ENCODE measurements at regions not wholly inside any gene's neighbourhood (a gene's known extent, or its start where the extent isn't known, plus 50 kb on each side); places are given as distances from the start of the nearest gene placed in this dataset.

- no peak overlapping the region for H3K27ac ChIP-seq
Measured at GRCh38 chr10:56881218-56881617, 520.2 kb upstream of the ZWINT start.

DNA sequence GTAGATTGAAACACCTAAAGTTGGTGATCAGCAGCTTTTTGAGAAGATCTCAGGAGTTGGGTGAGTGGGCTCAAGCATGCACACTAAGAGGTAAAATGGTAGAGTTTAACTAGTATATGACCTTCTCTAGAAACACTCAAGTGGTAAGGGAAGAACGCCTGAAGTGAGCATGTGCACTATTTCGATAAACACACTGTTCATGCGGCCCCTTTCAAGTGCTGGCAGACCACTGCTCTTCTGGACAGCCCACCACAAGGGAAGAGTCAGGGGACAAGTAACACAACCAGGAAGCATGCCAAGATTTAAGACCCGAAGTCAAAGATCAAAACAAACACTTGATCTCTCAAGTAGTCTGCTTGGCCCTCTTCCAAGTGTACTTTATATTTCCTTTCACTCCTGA lies 519.5 kb upstream of the ZWINT start:
- H3K27ac ChIP-seq, result no peak overlapping the region
- no peak for TF ChIP-seq ZFX (IDR thresholded peaks at IDR 0.05; ENCODE audit: borderline replicate concordance)

More at GRCh38 chr10:56881218-56881617, 520.2 kb upstream of the ZWINT start:
- TF ChIP-seq, protein P1, sequence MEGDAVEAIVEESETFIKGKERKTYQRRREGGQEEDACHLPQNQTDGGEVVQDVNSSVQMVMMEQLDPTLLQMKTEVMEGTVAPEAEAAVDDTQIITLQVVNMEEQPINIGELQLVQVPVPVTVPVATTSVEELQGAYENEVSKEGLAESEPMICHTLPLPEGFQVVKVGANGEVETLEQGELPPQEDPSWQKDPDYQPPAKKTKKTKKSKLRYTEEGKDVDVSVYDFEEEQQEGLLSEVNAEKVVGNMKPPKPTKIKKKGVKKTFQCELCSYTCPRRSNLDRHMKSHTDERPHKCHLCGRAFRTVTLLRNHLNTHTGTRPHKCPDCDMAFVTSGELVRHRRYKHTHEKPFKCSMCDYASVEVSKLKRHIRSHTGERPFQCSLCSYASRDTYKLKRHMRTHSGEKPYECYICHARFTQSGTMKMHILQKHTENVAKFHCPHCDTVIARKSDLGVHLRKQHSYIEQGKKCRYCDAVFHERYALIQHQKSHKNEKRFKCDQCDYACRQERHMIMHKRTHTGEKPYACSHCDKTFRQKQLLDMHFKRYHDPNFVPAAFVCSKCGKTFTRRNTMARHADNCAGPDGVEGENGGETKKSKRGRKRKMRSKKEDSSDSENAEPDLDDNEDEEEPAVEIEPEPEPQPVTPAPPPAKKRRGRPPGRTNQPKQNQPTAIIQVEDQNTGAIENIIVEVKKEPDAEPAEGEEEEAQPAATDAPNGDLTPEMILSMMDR (IDR thresholded peaks at IDR 0.05), result no peak
- TF ChIP-seq ZFX (IDR thresholded peaks at IDR 0.05; ENCODE audit: borderline replicate concordance), result no peak

GRCh38 chr10:56874950-56875349 lies 513.9 kb upstream of the ZWINT start:
- TF ChIP-seq, protein P1 (IDR thresholded peaks at IDR 0.05), result no peak
- no peak for TF ChIP-seq ZFX (IDR thresholded peaks at IDR 0.05; ENCODE audit: borderline replicate concordance)
- H3K27ac ChIP-seq, result no peak overlapping the region

GRCh38 chr10:56871160-56871668 lies 510.2 kb upstream of the ZWINT start:
- TF ChIP-seq ZFX (IDR thresholded peaks at IDR 0.05; ENCODE audit: borderline replicate concordance), result no peak
- TF ChIP-seq, protein P1 (IDR thresholded peaks at IDR 0.05), result no peak
- no peak overlapping the region for H3K27ac ChIP-seq

- no peak overlapping the region for H3K27ac ChIP-seq
- TF ChIP-seq, protein P1 (IDR thresholded peaks at IDR 0.05), result no peak
- no peak for TF ChIP-seq ZFX (IDR thresholded peaks at IDR 0.05; ENCODE audit: borderline replicate concordance)
Measured at GRCh38 chr10:56867236-56867635, 506.2 kb upstream of the ZWINT start.

- no peak for TF ChIP-seq ZFX (IDR thresholded peaks at IDR 0.05; ENCODE audit: borderline replicate concordance)
- TF ChIP-seq, protein P1 (IDR thresholded peaks at IDR 0.05), result no peak
Measured at GRCh38 chr10:56856569-56856968, 495.5 kb upstream of the ZWINT start.

DNA sequence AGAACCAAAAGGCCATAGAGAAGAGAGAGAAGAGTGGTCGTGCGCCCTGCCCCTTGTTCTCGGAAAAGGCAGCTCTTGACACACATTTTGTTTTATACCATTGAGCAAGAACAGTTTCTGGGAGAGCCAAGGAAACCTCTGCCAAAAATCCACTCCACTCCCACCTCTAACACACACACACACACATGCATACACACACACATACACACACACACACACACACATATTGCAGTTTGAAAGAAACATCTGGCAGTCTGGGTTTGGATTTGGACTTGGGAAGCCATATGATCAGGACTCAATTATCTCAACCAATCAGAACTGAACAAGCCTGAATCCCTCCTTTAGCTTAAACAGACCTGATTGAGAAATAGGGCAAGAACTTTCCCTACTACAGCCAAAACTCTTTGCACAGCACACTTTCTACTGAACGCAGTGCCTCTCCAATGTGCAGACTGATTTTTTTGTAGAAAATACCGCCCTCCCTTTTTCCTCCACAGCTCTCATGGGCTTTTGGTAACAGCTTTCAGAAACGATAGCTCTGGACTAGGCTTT lies 484.0 kb upstream of the ZWINT start:
- TF ChIP-seq, protein P1 (IDR thresholded peaks at IDR 0.05), result no peak
- TF ChIP-seq ZFX (IDR thresholded peaks at IDR 0.05; ENCODE audit: borderline replicate concordance), result no peak
- no peak overlapping the region for H3K27ac ChIP-seq

More at GRCh38 chr10:56856569-56856968, 495.5 kb upstream of the ZWINT start:
- no peak overlapping the region for H3K27ac ChIP-seq

GRCh38 chr10:56836659-56837058 lies 475.6 kb upstream of the ZWINT start:
- TF ChIP-seq ZFX (IDR thresholded peaks at IDR 0.05; ENCODE audit: borderline replicate concordance), result no peak
- TF ChIP-seq, protein P1 (IDR thresholded peaks at IDR 0.05), result no peak
- H3K27ac ChIP-seq, result no peak overlapping the region

Measured in 22Rv1 (cell line).